WTC11 (cell line): ENCODE measurements at regions not wholly inside any gene's neighbourhood (a gene's known extent, or its start where the extent isn't known, plus 50 kb on each side); places are given as distances from the start of the nearest gene placed in this dataset.

ENCODE experiments used
- ATAC-seq: fragments of 200-7000 bp; cut with Tn5 transposase; 2 replicates; pipeline ENCODE4 v1.10.0; 2021; ENCODE audit warnings: mild to moderate bottlenecking, moderate library complexity
- CTCF ChIA-PET: fragments of 300-600 bp; sonication (Branson Sonifier 250); formaldehyde crosslinking; loops from one replicate; lab custom pipeline; 2021; ENCODE audit warnings: antibody characterized with exemption; lab: Charles Lee
- POLR2A ChIA-PET: fragments of 350-600 bp; sonication (Branson Sonifier 250); formaldehyde crosslinking; loops from one replicate; lab custom pipeline; 2021; ENCODE audit warnings: antibody characterized with exemption; lab: Charles Lee
- DNase-seq: peaks from one replicate; pipeline ENCODE4 v3.0.0; 2021; ENCODE audit warnings: low spot score
- H3K27ac Mint-ChIP-seq: 2 replicates; pipeline ENCODE4 v1.8.0; 2021; ENCODE audit warnings: mixed read lengths
- H3K27me3 Mint-ChIP-seq: 2 replicates; pipeline ENCODE4 v1.8.0; 2021; ENCODE audit warnings: low read depth, mild to moderate bottlenecking, moderate library complexity, mixed read lengths
- H3K36me3 Mint-ChIP-seq: 2 replicates; pipeline ENCODE4 v1.8.0; 2021; ENCODE audit warnings: mixed read lengths
- H3K4me1 Mint-ChIP-seq: 2 replicates; pipeline ENCODE4 v1.8.0; 2022; ENCODE audit warnings: mixed read lengths
- H3K4me3 Mint-ChIP-seq: 2 replicates; pipeline ENCODE4 v1.8.0; 2021; ENCODE audit warnings: mild to moderate bottlenecking, moderate library complexity, mixed read lengths
- H3K9me3 Mint-ChIP-seq: 2 replicates; pipeline ENCODE4 v1.8.0; 2021; ENCODE audit warnings: mixed read lengths
- GTF2I ChIP-seq: fragments of 250-450 bp; sonication (Bioruptor Pico); conservative IDR thresholded peaks from 2 replicates; pipeline ENCODE4 v1.4.0; 2021; ENCODE audit warnings: mild to moderate bottlenecking
- NFE2L1 ChIP-seq: sonication (generic); formaldehyde crosslinking; IDR thresholded peaks from 2 replicates; pipeline ENCODE4 v1.8.1; 2023; ENCODE audit warnings: missing genetic modification reagents
- NR1H2 ChIP-seq: sonication (generic); formaldehyde crosslinking; IDR thresholded peaks from 2 replicates; pipeline ENCODE4 v1.9.0; 2021; ENCODE audit warnings: mild to moderate bottlenecking, moderate library complexity, missing genetic modification reagents
- OVOL2 ChIP-seq: fragments of 250-450 bp; sonication (Bioruptor Pico); IDR thresholded peaks from 2 replicates; pipeline ENCODE4 v1.9.0; 2021; ENCODE audit warnings: mild to moderate bottlenecking, borderline replicate concordance
- RORB ChIP-seq: fragments of 250-450 bp; sonication (Bioruptor Pico); IDR thresholded peaks from 2 replicates; pipeline ENCODE4 v1.9.0; 2021; ENCODE audit warnings: mild to moderate bottlenecking
- ZNF317 ChIP-seq: sonication (generic); formaldehyde crosslinking; IDR thresholded peaks from 2 replicates; pipeline ENCODE4 v1.8.1; 2023; ENCODE audit warnings: low read depth, mild to moderate bottlenecking, moderate library complexity, missing genetic modification reagents, borderline replicate concordance
- ZNF396 ChIP-seq: fragments of 250-450 bp; sonication (Bioruptor Pico); IDR thresholded peaks from 2 replicates; pipeline ENCODE4 v1.8.0; 2021; ENCODE audit warnings: mild to moderate bottlenecking, moderate library complexity, borderline replicate concordance
- TF ChIP-seq, protein P1 (sequence below): sonication (generic); formaldehyde crosslinking; IDR thresholded peaks from 2 replicates; pipeline ENCODE4 v1.8.0; 2022; ENCODE audit warnings: missing genetic modification reagents
- TF ChIP-seq, protein P2 (sequence below): sonication (generic); formaldehyde crosslinking; IDR thresholded peaks from 2 replicates; pipeline ENCODE4 v1.8.1; 2023; ENCODE audit warnings: mild to moderate bottlenecking, missing genetic modification reagents, borderline replicate concordance
- TF ChIP-seq, protein P3 (sequence below): fragments of 250-450 bp; sonication (Bioruptor Pico); IDR thresholded peaks from 2 replicates; pipeline ENCODE4 v1.9.0; 2021; ENCODE audit warnings: mild to moderate bottlenecking, borderline replicate concordance
- TF ChIP-seq, protein P4 (sequence below): sonication (generic); formaldehyde crosslinking; conservative IDR thresholded peaks from 2 replicates; pipeline ENCODE4 v1.8.1; 2023; ENCODE audit warnings: mild to moderate bottlenecking, low read depth, missing genetic modification reagents, moderate library complexity
- TF ChIP-seq, protein P5 (sequence below): sonication (generic); formaldehyde crosslinking; IDR thresholded peaks from 2 replicates; pipeline ENCODE4 v1.8.0; 2022; ENCODE audit warnings: mild to moderate bottlenecking, missing genetic modification reagents
- TF ChIP-seq, protein P6 (sequence below): fragments of 250-450 bp; sonication (Bioruptor Pico); IDR thresholded peaks from 2 replicates; pipeline ENCODE4 v1.9.0; 2021; ENCODE audit warnings: moderate library complexity, mild to moderate bottlenecking, inconsistent platforms, borderline replicate concordance
- TF ChIP-seq, protein P7 (sequence below): sonication (generic); formaldehyde crosslinking; IDR thresholded peaks from 2 replicates; pipeline ENCODE4 v1.8.1; 2022; ENCODE audit warnings: missing genetic modification reagents, borderline replicate concordance

DNA sequence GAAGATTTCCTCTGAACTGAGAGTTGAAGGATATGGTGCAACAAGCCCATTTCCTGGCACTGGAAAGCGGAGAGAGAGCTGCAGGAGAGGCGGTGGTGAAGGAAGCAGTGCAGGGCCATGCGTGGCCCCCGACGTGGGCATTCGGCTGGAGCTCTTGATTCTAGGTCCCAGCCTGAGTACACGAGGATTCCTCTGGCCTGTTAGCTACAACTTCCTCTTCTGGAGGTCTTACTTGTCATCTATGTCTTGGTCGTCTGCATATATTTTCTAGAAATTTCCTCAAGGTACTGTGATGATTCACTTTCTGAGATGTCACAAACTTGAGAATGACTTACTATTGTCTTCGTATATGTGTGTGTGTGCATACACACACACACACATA lies 59.2 kb upstream of the JAZF1 start:
- peaks cover 11% of the 10 kb centered on the region for H3K9me3 Mint-ChIP-seq
- H3K27me3 Mint-ChIP-seq = no peaks in the 10 kb centered on the region
- ATAC-seq (no peak), DNase-seq (no peak)
- H3K4me3 Mint-ChIP-seq = no peak overlapping the region
- no peak overlapping the region; the same call in 1 of the 2 replicates for H3K27ac Mint-ChIP-seq
- peaks cover 5% of the 10 kb centered on the region for H3K36me3 Mint-ChIP-seq
- ChIA-PET POLR2A (no interaction called here), CTCF (no interaction called here)
- no peak for TF ChIP-seq RORB
- TF ChIP-seq, protein P1, sequence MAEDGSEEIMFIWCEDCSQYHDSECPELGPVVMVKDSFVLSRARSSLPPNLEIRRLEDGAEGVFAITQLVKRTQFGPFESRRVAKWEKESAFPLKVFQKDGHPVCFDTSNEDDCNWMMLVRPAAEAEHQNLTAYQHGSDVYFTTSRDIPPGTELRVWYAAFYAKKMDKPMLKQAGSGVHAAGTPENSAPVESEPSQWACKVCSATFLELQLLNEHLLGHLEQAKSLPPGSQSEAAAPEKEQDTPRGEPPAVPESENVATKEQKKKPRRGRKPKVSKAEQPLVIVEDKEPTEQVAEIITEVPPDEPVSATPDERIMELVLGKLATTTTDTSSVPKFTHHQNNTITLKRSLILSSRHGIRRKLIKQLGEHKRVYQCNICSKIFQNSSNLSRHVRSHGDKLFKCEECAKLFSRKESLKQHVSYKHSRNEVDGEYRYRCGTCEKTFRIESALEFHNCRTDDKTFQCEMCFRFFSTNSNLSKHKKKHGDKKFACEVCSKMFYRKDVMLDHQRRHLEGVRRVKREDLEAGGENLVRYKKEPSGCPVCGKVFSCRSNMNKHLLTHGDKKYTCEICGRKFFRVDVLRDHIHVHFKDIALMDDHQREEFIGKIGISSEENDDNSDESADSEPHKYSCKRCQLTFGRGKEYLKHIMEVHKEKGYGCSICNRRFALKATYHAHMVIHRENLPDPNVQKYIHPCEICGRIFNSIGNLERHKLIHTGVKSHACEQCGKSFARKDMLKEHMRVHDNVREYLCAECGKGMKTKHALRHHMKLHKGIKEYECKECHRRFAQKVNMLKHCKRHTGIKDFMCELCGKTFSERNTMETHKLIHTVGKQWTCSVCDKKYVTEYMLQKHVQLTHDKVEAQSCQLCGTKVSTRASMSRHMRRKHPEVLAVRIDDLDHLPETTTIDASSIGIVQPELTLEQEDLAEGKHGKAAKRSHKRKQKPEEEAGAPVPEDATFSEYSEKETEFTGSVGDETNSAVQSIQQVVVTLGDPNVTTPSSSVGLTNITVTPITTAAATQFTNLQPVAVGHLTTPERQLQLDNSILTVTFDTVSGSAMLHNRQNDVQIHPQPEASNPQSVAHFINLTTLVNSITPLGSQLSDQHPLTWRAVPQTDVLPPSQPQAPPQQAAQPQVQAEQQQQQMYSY (CRISPR knock-in tag) = no peak
- H3K4me1 Mint-ChIP-seq = peaks cover 42% of the 10 kb centered on the region

DNA sequence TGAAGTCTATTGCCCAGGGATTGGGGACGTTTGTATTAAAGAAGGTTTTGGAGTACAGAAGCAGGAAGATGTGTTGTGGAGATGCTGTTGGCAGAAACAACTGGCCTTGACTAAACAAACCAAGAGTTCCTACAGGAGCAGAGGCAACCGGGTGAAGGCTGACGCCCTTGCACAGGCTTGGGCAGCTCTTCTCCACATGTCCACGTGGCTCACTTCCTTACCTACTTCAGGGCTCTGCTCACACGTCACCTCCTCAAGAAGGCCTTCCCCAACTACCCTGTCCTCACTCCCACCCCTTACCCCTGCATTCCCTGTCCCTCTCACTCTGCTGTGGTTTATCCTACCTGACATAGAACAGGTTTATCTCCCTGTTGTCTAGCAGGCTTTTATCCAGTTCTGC lies 59.9 kb upstream of the JAZF1 start:
- Mint-ChIP-seq H3K27ac (no peak overlapping the region), H3K4me1 (peaks cover 36% of the 10 kb centered on the region)
- TF ChIP-seq, protein P2, sequence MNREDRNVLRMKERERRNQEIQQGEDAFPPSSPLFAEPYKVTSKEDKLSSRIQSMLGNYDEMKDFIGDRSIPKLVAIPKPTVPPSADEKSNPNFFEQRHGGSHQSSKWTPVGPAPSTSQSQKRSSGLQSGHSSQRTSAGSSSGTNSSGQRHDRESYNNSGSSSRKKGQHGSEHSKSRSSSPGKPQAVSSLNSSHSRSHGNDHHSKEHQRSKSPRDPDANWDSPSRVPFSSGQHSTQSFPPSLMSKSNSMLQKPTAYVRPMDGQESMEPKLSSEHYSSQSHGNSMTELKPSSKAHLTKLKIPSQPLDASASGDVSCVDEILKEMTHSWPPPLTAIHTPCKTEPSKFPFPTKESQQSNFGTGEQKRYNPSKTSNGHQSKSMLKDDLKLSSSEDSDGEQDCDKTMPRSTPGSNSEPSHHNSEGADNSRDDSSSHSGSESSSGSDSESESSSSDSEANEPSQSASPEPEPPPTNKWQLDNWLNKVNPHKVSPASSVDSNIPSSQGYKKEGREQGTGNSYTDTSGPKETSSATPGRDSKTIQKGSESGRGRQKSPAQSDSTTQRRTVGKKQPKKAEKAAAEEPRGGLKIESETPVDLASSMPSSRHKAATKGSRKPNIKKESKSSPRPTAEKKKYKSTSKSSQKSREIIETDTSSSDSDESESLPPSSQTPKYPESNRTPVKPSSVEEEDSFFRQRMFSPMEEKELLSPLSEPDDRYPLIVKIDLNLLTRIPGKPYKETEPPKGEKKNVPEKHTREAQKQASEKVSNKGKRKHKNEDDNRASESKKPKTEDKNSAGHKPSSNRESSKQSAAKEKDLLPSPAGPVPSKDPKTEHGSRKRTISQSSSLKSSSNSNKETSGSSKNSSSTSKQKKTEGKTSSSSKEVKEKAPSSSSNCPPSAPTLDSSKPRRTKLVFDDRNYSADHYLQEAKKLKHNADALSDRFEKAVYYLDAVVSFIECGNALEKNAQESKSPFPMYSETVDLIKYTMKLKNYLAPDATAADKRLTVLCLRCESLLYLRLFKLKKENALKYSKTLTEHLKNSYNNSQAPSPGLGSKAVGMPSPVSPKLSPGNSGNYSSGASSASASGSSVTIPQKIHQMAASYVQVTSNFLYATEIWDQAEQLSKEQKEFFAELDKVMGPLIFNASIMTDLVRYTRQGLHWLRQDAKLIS (CRISPR knock-in tag) = no peak
- TF ChIP-seq, protein P3, sequence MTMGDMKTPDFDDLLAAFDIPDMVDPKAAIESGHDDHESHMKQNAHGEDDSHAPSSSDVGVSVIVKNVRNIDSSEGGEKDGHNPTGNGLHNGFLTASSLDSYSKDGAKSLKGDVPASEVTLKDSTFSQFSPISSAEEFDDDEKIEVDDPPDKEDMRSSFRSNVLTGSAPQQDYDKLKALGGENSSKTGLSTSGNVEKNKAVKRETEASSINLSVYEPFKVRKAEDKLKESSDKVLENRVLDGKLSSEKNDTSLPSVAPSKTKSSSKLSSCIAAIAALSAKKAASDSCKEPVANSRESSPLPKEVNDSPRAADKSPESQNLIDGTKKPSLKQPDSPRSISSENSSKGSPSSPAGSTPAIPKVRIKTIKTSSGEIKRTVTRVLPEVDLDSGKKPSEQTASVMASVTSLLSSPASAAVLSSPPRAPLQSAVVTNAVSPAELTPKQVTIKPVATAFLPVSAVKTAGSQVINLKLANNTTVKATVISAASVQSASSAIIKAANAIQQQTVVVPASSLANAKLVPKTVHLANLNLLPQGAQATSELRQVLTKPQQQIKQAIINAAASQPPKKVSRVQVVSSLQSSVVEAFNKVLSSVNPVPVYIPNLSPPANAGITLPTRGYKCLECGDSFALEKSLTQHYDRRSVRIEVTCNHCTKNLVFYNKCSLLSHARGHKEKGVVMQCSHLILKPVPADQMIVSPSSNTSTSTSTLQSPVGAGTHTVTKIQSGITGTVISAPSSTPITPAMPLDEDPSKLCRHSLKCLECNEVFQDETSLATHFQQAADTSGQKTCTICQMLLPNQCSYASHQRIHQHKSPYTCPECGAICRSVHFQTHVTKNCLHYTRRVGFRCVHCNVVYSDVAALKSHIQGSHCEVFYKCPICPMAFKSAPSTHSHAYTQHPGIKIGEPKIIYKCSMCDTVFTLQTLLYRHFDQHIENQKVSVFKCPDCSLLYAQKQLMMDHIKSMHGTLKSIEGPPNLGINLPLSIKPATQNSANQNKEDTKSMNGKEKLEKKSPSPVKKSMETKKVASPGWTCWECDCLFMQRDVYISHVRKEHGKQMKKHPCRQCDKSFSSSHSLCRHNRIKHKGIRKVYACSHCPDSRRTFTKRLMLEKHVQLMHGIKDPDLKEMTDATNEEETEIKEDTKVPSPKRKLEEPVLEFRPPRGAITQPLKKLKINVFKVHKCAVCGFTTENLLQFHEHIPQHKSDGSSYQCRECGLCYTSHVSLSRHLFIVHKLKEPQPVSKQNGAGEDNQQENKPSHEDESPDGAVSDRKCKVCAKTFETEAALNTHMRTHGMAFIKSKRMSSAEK (CRISPR knock-in tag) = no peak
- TF ChIP-seq, protein P4, sequence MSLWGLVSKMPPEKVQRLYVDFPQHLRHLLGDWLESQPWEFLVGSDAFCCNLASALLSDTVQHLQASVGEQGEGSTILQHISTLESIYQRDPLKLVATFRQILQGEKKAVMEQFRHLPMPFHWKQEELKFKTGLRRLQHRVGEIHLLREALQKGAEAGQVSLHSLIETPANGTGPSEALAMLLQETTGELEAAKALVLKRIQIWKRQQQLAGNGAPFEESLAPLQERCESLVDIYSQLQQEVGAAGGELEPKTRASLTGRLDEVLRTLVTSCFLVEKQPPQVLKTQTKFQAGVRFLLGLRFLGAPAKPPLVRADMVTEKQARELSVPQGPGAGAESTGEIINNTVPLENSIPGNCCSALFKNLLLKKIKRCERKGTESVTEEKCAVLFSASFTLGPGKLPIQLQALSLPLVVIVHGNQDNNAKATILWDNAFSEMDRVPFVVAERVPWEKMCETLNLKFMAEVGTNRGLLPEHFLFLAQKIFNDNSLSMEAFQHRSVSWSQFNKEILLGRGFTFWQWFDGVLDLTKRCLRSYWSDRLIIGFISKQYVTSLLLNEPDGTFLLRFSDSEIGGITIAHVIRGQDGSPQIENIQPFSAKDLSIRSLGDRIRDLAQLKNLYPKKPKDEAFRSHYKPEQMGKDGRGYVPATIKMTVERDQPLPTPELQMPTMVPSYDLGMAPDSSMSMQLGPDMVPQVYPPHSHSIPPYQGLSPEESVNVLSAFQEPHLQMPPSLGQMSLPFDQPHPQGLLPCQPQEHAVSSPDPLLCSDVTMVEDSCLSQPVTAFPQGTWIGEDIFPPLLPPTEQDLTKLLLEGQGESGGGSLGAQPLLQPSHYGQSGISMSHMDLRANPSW = no peak
- TF ChIP-seq NR1H2 (no peak), ZNF396 (CRISPR knock-in tag) (no peak), NFE2L1 (CRISPR knock-in tag) (no peak), OVOL2 (CRISPR knock-in tag) (no peak), ZNF317 (CRISPR knock-in tag) (no peak), GTF2I (CRISPR knock-in tag) (no peak)
- TF ChIP-seq, protein P5, sequence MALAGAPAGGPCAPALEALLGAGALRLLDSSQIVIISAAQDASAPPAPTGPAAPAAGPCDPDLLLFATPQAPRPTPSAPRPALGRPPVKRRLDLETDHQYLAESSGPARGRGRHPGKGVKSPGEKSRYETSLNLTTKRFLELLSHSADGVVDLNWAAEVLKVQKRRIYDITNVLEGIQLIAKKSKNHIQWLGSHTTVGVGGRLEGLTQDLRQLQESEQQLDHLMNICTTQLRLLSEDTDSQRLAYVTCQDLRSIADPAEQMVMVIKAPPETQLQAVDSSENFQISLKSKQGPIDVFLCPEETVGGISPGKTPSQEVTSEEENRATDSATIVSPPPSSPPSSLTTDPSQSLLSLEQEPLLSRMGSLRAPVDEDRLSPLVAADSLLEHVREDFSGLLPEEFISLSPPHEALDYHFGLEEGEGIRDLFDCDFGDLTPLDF (CRISPR knock-in tag) = no peak
- TF ChIP-seq, protein P6, sequence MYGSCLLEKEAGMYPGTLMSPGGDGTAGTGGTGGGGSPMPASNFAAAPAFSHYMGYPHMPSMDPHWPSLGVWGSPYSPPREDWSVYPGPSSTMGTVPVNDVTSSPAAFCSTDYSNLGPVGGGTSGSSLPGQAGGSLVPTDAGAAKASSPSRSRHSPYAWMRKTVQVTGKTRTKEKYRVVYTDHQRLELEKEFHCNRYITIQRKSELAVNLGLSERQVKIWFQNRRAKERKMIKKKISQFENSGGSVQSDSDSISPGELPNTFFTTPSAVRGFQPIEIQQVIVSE = no peak
- TF ChIP-seq, protein P7, sequence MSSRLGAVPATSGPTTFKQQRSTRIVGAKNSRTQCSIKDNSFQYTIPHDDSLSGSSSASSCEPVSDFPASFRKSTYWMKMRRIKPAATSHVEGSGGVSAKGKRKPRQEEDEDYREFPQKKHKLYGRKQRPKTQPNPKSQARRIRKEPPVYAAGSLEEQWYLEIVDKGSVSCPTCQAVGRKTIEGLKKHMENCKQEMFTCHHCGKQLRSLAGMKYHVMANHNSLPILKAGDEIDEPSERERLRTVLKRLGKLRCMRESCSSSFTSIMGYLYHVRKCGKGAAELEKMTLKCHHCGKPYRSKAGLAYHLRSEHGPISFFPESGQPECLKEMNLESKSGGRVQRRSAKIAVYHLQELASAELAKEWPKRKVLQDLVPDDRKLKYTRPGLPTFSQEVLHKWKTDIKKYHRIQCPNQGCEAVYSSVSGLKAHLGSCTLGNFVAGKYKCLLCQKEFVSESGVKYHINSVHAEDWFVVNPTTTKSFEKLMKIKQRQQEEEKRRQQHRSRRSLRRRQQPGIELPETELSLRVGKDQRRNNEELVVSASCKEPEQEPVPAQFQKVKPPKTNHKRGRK = no peak
- TF ChIP-seq, all 79 proteins: peak for 0
- POLR2A ChIA-PET = no interaction called here
- Mint-ChIP-seq H3K36me3 (peaks cover 5% of the 10 kb centered on the region), H3K27me3 (no peaks in the 10 kb centered on the region), H3K4me3 (no peak overlapping the region), H3K9me3 (peaks cover 11% of the 10 kb centered on the region)
- ATAC-seq (no peak), DNase-seq (no peak)
- CTCF ChIA-PET = no interaction called here
